ENCODE measurements at regions not wholly inside any gene's neighbourhood (a gene's known extent, or its start where the extent isn't known, plus 50 kb on each side); places are given as distances from the start of the nearest gene placed in this dataset.

DNA sequence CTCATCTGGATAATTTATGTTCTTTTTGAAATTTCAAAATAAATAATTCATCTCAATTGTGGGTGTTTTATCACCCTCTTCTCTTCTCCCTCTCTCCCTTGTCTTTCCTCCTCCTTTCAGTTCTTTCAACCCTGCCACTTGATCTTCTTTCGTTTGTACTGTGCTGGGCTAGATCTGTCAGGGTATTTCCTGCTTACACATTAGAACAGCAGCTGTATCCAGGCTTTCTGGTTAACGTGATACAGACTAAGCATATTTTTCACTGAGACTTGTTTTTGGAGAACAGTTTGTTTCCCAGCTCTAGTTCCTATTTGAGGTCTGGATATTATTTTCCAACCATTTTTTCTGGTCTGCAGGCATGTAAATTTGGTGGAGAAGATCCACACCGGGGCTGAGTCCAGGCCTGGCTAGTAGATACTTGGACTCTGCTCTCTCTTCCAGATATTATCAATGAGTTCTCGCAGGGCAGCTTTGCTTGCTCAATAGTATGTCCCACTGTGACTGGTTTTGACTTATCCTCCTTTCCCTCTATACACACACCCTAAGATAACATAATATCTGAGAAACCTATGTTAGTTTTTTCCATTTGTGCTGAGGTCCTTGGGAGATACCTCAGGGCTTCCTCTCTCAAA is 1310.7 kb upstream of the TENM3 start:
- Mint-ChIP-seq H3K9me3 (peaks cover 5% of the 10 kb centered on the region), H3K4me3 (no peak overlapping the region), H3K36me3 (ENCODE audit: low read depth) (no peaks in the 10 kb centered on the region)

DNA sequence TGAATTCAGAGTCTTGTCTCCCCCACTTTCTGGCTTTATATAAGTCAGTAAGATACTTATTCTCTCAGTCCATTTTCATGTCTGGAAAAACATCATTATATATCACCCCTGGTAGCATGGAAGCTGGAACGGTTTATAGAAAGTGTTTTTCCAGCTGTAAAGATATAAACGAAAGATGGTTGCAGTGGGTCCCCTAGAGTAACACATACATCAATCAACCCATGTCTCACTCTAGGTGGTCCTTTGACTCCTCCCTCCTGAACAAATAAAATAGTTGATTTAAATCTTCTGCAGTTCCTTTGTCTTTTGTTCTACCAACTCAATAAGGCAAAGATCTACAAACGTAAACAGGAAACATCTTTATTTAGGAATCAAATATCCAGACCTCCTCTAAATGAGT is 1306.1 kb upstream of the TENM3 start:
- no peak for ATAC-seq (replicated peaks)
- H3K36me3 Mint-ChIP-seq (ENCODE audit: low read depth) = no peaks in the 10 kb centered on the region

More for the DNA sequence above, 1310.7 kb upstream of the TENM3 start:
- ATAC-seq (replicated peaks) = no peak
- H3K27me3 Mint-ChIP-seq = no peaks in the 10 kb centered on the region
- no peak overlapping the region for H3K27ac Mint-ChIP-seq
- no peaks in the 10 kb centered on the region for H3K4me1 Mint-ChIP-seq

DNA sequence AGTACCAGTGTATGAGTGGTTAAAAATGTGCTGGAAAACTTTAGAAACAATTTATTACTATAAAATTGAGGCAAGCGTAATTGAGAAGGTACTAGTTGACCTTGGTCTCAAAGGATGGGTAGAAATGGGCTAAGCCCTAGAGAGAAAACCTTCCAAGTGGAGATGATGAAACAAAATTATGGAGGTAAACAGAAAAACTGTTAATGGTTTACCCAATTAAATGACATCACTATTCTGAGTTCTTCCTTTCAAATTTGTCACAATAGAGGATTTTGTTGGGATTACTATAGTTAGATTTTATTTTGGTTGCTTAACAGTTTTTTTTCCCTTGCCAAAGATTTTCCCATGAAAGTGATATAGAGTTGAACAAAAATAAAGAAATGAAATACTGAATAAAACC is 1302.5 kb upstream of the TENM3 start:
- Mint-ChIP-seq H3K27ac (no peak overlapping the region), H3K9me3 (peaks cover 5% of the 10 kb centered on the region), H3K36me3 (ENCODE audit: low read depth) (no peaks in the 10 kb centered on the region), H3K4me3 (no peak overlapping the region), H3K4me1 (no peaks in the 10 kb centered on the region), H3K27me3 (no peaks in the 10 kb centered on the region)
- ATAC-seq (replicated peaks) = no peak

More for the DNA sequence above, 1306.1 kb upstream of the TENM3 start:
- Mint-ChIP-seq H3K4me1 (no peaks in the 10 kb centered on the region), H3K27me3 (no peaks in the 10 kb centered on the region), H3K9me3 (peaks cover 5% of the 10 kb centered on the region), H3K4me3 (no peak overlapping the region), H3K27ac (no peak overlapping the region)

DNA sequence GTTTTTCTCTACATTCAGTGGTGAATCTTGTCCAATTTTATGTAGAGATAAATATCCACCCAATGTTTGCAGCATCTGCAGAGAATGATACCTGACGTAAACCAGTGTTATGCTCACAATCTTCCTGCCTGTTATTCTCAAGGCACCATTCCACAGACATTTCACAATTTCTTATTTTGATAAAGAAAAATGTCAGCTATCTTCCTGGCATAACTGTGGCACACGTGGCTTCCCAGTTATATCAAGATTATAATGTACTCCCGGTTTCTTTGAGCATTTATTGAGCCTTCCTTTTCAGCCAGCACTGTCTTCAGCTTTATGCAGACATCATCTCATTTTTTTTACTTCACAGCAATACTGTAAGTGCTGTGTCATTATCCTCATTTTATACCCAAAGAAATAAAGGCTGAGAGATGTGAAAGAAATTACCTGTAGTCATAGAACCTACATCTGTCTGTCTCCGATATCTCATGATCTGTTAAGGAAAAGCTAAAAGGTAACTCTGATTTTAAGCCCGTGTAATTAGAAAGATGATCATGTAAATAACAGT is 1300.8 kb upstream of the TENM3 start:
- ATAC-seq (replicated peaks) = no peak
- H3K4me1 Mint-ChIP-seq = no peaks in the 10 kb centered on the region
- peaks cover 3% of the 10 kb centered on the region for H3K9me3 Mint-ChIP-seq
- H3K27me3 Mint-ChIP-seq = no peaks in the 10 kb centered on the region
- H3K4me3 Mint-ChIP-seq = no peak overlapping the region
- no peaks in the 10 kb centered on the region for H3K36me3 Mint-ChIP-seq (ENCODE audit: low read depth)
- no peak overlapping the region for H3K27ac Mint-ChIP-seq

DNA sequence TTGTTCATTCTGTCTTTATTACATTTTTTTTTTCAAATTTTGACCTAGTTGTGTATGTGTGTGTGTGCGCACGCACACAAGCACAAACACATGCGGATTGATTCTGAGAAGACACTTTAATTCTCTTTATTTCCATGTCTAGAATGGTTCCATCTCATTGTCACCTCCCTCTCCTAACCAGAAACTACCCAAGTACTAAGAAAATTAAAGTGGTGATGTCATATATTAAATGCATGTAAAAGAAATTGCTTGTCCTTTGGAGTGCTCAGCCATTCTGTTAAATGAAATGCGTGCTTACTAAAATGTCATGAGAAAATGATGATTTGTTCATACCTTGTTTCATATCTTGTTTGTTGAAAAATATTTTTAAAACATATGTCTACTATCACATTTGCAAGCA is 1297.0 kb upstream of the TENM3 start:
- no peak for ATAC-seq (replicated peaks)
- no peaks in the 10 kb centered on the region for H3K36me3 Mint-ChIP-seq (ENCODE audit: low read depth)
- no peaks in the 10 kb centered on the region for H3K27me3 Mint-ChIP-seq
- H3K9me3 Mint-ChIP-seq = peaks cover 3% of the 10 kb centered on the region
- no peak overlapping the region for H3K27ac Mint-ChIP-seq
- H3K4me1 Mint-ChIP-seq = no peaks in the 10 kb centered on the region
- no peak overlapping the region for H3K4me3 Mint-ChIP-seq

DNA sequence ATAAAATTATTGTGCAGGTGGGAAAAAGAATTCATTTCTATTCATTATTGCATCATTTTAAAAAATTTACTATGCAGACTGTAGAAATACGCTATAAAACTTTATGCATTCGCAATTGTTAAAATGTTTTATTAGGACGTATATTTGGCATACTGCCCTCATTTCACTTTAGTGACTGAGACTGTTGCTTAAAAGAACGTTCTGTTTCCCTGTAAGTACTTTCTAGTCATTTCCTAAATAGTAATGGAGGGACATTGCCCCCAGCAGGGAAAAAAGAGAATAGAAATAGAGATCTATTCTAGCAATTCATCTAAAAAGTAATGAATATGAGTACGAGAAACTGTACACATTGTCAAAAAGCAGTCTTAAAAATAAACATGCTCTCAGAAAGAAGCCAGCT is 1295.8 kb upstream of the TENM3 start:
- no peak overlapping the region for H3K27ac Mint-ChIP-seq
- H3K4me1 Mint-ChIP-seq = no peaks in the 10 kb centered on the region
- H3K27me3 Mint-ChIP-seq = no peaks in the 10 kb centered on the region
- H3K9me3 Mint-ChIP-seq = peaks cover 3% of the 10 kb centered on the region
- H3K36me3 Mint-ChIP-seq (ENCODE audit: low read depth) = no peaks in the 10 kb centered on the region
- no peak overlapping the region for H3K4me3 Mint-ChIP-seq
- no peak for ATAC-seq (replicated peaks)

DNA sequence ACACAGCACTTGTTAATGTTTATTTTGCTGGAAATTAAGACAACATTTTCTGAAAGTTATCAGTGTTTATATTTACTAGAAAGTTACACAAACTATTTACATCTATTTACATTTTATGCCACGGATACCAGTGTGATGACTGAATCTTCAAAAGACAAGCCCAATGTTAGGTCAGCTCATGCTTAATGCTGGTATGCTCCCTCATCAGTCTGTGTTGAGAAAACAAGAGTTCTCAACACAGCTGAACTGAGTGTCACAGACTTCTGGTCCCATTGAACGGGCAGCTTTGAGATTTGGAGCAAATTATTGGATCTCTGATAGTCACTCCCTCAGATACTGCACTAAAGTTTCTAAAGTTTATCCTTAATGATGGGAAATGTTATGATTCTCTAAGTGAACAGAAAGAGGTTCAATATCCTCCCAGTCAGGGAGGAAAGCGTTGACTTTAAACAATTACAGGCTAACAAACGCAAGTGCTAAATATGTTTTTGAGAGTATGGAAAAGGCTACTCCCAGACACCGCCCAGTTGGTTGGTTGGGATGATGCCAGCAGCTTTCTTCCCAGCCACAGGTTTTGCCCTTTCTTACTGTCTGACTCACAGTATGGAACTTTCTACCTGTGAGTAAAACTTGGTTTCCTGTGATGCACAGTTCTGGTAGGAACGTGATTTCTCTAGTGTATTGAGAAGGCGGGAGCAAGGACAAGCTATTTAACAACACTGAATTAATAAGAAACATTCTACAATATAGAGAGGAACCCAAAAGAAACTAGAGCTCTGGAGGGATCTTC is 1293.6 kb upstream of the TENM3 start:
- peaks cover 7% of the 10 kb centered on the region for H3K9me3 Mint-ChIP-seq
- H3K27me3 Mint-ChIP-seq = no peaks in the 10 kb centered on the region
- ATAC-seq (replicated peaks) = no peak
- no peak overlapping the region for H3K4me3 Mint-ChIP-seq
- no peaks in the 10 kb centered on the region for H3K36me3 Mint-ChIP-seq (ENCODE audit: low read depth)
- no peaks in the 10 kb centered on the region for H3K4me1 Mint-ChIP-seq
- no peak overlapping the region for H3K27ac Mint-ChIP-seq

DNA sequence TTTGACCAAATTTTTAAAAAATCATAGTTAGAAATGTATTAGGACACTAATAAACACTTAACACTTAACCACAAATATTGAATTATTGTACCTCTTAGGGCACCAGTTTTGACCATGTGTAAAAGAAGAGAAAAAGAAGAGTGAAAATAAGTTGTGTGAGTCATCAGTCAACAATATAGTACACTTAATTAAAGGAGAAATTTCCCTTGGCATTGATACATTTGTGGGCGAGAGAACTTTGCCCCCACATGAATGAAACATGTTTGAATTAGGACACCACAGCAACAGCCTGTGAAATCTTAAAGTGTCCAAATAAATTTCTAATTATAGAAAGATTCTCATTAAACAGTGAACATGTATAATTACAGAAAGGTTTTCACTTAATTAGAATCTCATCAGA is 1292.8 kb upstream of the TENM3 start:
- Mint-ChIP-seq H3K9me3 (peaks cover 7% of the 10 kb centered on the region), H3K4me1 (no peaks in the 10 kb centered on the region), H3K36me3 (ENCODE audit: low read depth) (no peaks in the 10 kb centered on the region), H3K4me3 (no peak overlapping the region), H3K27ac (no peak overlapping the region), H3K27me3 (no peaks in the 10 kb centered on the region)
- ATAC-seq (replicated peaks) = no peak

DNA sequence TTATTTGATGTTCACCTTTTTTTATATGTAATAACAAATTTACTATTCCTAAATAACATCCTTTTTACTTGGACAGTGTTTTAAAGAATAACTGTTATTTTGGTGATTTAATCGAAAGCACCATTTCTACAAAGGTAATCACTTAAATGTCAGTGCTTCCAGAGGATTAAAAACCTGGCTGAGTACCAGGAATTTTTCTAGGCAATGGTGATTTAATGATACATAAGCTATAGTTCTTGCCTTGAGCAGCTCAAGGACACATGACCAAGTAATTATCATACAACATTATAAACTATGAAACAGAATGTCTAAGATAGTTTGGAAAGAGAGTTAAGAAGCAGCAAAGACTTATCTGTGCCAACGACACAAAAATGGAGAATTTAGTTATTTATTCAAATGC is 1291.9 kb upstream of the TENM3 start:
- H3K4me3 Mint-ChIP-seq = no peak overlapping the region
- peaks cover 7% of the 10 kb centered on the region for H3K9me3 Mint-ChIP-seq
- H3K27me3 Mint-ChIP-seq = no peaks in the 10 kb centered on the region
- no peaks in the 10 kb centered on the region for H3K4me1 Mint-ChIP-seq
- ATAC-seq (replicated peaks) = no peak
- H3K27ac Mint-ChIP-seq = no peak overlapping the region
- no peaks in the 10 kb centered on the region for H3K36me3 Mint-ChIP-seq (ENCODE audit: low read depth)

DNA sequence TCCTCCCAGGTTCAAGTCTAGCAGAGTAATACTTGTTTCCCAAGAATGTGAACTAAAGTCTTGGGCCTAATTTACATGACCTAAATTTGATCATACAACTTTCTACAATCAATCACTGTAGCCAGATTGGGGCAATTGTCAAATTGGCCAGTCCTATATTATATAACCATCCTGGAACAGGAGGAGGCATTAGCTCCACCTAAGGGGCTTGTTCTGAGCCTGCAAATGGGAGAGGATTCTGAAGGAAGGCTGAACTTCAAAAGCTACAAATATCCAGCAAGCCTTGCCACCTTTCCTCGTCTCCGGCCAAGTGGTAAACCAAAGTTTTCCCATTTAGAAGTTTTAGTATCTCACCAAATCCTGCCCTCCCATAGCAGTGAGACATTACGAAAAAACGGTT is 1289.6 kb upstream of the TENM3 start:
- no peaks in the 10 kb centered on the region for H3K36me3 Mint-ChIP-seq (ENCODE audit: low read depth)
- no peaks in the 10 kb centered on the region for H3K27me3 Mint-ChIP-seq
- peaks cover 4% of the 10 kb centered on the region for H3K9me3 Mint-ChIP-seq
- no peak for ATAC-seq (replicated peaks)
- no peak overlapping the region for H3K27ac Mint-ChIP-seq
- H3K4me3 Mint-ChIP-seq = no peak overlapping the region
- H3K4me1 Mint-ChIP-seq = no peaks in the 10 kb centered on the region

DNA sequence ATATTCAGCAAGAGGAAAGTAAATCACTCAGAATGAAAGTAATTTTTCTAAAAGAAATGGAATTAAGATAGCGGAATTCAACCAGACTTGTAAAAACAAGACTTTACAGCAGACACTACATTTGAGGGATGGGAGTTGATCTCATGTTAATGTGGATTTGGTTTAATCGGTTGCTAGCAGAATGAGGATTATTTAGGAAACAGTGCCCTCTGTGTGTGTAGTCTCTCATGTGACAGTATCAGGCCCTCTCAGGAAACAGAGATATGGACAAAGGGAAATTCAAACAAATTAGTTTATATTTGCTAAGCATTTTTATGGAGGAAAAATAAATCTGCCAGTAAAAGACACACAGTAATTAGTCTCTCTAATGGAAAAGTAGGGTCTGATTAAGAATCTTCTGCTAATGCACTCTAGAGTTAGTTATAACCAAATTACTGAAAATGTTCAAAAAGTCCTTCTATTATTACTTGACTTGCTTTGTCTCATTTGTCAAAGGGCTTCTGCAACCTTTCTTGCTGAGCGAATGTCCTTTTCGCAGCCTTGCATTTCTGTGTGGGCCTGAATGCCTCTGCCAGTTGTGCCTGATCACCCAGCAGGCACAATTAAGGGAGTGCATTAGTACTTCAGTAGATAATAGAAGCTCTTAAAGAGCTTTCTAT is 1282.3 kb upstream of the TENM3 start:
- H3K4me1 Mint-ChIP-seq = no peaks in the 10 kb centered on the region
- H3K36me3 Mint-ChIP-seq (ENCODE audit: low read depth) = no peaks in the 10 kb centered on the region
- no peaks in the 10 kb centered on the region for H3K27me3 Mint-ChIP-seq
- no peak for ATAC-seq (replicated peaks)
- H3K4me3 Mint-ChIP-seq = no peak overlapping the region
- H3K27ac Mint-ChIP-seq = no peak overlapping the region
- H3K9me3 Mint-ChIP-seq = no peaks in the 10 kb centered on the region

DNA sequence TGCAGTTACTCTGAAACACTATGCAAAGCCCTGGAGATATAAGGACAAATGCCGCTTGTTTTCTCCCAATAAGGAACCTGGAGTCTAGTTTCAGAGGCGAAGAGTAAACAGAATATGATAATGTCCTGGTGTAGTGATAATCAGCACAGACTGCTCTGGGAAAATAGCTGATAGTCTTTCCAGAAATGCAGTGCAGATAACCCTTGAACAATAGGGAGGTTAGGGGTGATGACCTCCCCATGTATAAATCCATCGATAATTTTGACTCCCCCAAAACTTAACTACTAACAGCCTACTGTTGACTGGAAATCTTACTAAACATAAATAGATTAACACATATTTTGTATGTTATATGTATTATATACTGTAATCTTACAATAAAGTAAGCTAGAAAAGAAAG is 1280.9 kb upstream of the TENM3 start:
- Mint-ChIP-seq H3K27me3 (no peaks in the 10 kb centered on the region), H3K27ac (no peak overlapping the region)
- ATAC-seq (replicated peaks) = no peak

DNA sequence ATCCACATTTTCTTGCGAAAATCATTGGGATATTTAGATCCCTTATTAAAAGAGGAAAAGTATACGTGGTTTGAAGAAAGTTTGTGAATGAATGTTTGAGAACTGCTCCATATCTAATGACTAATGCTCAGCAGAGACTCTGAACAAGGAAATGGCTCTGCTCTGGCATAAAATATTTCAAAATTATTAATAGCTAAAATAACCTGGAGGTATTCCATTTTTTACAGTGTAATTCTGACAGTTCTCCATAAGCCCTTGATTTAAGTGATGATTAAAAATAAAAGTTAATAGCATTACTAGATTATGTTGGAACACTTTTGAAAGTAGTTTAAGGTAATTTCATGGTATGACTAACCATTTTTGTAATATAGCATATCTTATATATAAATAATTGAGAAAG is 1276.9 kb upstream of the TENM3 start:
- Mint-ChIP-seq H3K4me1 (no peaks in the 10 kb centered on the region), H3K9me3 (peaks cover 14% of the 10 kb centered on the region), H3K36me3 (ENCODE audit: low read depth) (no peaks in the 10 kb centered on the region), H3K27ac (no peak overlapping the region), H3K27me3 (no peaks in the 10 kb centered on the region), H3K4me3 (no peak overlapping the region)
- no peak for ATAC-seq (replicated peaks)

More for the DNA sequence above, 1280.9 kb upstream of the TENM3 start:
- Mint-ChIP-seq H3K4me3 (no peak overlapping the region), H3K9me3 (no peaks in the 10 kb centered on the region), H3K4me1 (no peaks in the 10 kb centered on the region), H3K36me3 (ENCODE audit: low read depth) (no peaks in the 10 kb centered on the region)

DNA sequence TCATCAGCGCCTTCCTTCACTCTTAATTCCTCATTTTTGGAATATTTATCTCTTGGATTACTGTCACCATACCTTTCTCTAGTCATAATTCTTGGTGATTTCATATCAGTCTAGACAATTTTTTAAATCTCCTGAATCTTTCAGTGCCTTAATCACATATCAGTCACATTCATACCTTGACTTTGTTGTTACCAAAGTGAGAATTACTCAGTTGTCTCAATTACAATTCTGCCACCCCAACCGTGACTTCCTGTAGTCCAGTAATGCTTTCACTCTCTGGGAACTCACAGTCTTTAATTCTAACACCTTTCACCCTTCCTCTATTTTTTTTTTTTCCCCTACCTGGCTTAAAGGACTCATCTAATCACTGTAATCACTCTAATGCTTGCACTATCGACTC is 1275.3 kb upstream of the TENM3 start:
- no peak overlapping the region for H3K4me3 Mint-ChIP-seq
- H3K27ac Mint-ChIP-seq = no peak overlapping the region
- peaks cover 19% of the 10 kb centered on the region for H3K9me3 Mint-ChIP-seq
- ATAC-seq (replicated peaks) = no peak
- H3K4me1 Mint-ChIP-seq = no peaks in the 10 kb centered on the region
- no peaks in the 10 kb centered on the region for H3K27me3 Mint-ChIP-seq
- no peaks in the 10 kb centered on the region for H3K36me3 Mint-ChIP-seq (ENCODE audit: low read depth)

DNA sequence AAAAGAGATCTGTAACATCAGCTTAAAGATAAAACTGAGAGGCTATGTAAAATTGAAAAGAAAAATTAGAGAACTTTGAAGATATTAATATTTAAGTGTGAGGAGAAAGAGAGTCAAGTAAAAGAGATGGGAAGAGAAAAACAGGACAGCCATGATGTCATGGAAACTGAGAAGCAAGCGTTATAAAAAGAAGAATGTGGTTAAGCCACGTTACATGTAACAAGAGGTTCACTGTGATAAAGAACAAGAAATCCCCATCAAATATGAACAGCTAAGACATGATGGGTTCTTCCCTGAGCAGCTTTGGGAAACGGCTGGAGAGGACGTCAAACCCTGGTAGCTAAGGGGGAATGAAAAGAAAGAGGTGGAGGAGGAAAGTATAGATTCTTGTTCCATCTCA is 1269.3 kb upstream of the TENM3 start:
- ATAC-seq (replicated peaks) = no peak
- Mint-ChIP-seq H3K9me3 (peaks cover 19% of the 10 kb centered on the region), H3K36me3 (ENCODE audit: low read depth) (no peaks in the 10 kb centered on the region), H3K4me3 (no peak overlapping the region), H3K4me1 (no peaks in the 10 kb centered on the region), H3K27me3 (no peaks in the 10 kb centered on the region), H3K27ac (no peak overlapping the region)
